CD4-positive, alpha-beta T cell treated with Interleukin-10 for 1 hour (primary cell): ENCODE measurements at regions not wholly inside any gene's neighbourhood (a gene's known extent, or its start where the extent isn't known, plus 50 kb on each side); places are given as distances from the start of the nearest gene placed in this dataset.
"Not testable (repeated sequence)": the region's sequence is repeated elsewhere in the genome, so short reads cannot be mapped to it uniquely, and the experiment has no call there.

Source experiments
- DNase-seq: peaks from one replicate; pipeline ENCODE4 v3.0.0-alpha.2; 2020

DNA sequence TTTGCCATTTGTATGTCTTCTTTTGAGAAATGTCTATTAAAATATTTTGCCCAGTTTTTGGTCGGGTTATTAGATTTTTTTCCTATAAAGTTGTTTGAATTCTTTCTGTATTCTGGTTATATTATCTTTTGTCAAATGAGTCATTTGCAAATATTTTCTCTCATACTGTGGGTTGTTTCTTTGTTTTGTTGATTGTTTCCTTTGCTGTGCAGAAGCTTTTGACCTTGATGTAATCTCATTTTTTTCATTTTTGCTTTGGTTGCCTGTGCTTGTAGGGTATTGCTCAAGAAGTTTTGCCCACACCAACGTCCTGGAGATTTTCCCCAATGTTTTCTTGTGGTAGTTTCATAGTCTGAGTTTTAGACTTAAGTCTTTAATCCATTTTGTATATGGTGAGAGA lies 245.7 kb downstream of the ADCYAP1 start:
- DNase-seq = no peak

DNA sequence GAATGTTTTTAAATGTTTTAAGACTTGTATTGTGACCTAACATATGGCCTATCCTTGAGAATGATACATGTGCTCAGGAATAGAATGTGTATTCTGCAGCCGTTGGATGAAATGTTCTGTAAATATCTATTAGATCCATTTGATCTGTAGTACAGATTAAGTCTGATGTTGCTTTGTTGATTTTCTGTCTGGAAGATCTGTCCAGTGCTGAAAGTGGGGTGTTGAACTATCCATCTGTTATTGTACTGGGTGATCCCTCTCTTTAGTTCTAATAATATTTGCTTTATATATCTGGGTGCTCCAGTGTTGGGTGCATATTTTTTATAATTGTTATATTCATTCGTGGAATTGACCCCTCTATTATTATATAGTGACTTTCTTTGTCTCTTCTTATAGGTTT lies 248.3 kb downstream of the ADCYAP1 start:
- not testable (repeated sequence) for DNase-seq

DNA sequence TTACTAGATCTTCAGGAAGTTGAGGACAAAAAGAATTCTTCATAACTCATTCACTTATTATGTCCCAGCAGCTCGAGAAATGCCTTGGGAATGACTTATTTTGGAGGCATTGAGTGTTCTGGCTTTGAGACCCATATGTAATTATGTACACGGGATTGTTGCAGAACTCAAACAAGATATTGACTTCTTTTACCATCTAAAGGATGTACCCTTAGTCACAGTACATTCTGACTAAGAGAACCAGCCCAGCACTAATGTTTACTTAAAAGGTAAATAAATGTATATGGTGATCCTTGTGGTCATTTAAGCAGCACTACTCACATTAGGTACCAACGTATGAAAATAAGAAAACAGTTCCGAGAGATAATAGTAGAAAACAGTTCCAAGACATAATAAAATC lies 268.9 kb downstream of the ADCYAP1 start:
- no peak for DNase-seq

DNA sequence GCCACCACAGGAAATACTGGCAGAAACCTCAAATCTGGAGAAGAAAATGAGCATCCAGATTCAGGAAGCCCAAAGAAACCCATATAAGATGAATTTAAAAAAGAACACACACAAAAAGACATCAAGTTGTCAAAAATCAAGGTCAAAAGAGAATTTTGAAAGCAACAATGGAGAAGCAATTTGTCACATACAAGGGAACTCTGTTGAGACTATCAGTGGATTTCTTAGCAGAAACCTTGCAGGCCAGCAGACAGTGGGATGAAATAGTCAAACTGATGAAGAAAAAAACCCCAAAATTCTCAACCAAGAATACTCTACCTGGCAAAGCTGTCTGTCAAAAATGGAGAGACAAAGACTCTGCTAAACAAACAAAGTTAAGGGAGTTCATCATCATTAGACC lies 272.6 kb downstream of the ADCYAP1 start:
- no peak for DNase-seq

DNA sequence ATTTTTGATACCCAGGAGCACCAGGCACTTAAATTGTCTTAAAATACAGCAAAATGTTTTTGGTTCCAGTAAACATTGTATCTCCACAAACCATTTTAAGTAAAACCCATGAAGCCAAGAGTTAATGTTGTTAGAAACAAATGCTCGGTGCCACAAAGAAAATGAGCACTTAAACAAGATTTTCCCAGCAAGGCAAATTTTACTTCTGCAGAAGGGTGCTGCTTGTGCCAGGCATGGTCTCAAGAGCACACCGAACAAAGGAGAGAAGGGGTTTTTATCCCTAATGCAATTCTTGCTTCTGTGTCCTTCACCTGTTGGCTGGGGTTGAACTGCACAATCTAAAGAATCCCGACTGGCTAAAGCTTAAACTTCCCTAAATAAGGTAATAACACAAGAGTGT lies 286.7 kb downstream of the ADCYAP1 start:
- no peak for DNase-seq

DNA sequence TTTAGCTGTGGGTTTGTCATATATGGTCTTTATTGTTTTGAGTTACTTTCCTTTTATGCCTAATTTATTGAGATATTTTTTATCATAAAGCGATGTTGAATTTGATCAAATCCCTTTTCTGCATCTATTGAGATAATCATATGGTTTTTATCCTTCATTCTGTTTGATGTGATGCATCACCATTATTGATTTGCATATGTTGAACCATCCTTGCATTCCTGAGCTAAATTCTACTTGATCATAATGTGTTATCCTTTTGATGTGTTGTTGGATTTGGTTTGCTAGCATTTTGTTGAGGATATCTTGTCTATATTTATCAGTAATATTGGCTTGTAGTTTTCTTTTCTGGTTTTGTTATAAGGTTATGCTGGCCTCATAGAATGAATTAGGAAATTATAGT lies 308.5 kb downstream of the ADCYAP1 start:
- no peak for DNase-seq

DNA sequence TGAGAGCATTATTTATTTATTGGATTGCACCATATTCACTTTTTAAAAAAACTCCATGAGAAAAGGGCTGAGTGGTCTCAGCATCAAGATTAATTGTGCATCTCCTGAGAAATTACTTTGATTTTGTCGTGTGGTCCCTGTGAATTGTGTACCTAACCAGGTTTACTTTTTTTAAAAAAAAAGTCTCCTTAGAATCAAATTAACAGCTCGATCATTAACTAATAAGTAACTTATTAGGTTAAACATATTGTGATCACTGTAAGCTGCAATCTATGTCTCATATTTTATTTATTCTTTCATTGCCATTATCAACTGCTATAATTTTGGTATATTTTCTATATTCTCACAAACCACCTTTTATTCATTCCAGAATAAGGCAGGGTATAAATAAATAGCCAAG lies 318.2 kb downstream of the ADCYAP1 start:
- DNase-seq = no peak

DNA sequence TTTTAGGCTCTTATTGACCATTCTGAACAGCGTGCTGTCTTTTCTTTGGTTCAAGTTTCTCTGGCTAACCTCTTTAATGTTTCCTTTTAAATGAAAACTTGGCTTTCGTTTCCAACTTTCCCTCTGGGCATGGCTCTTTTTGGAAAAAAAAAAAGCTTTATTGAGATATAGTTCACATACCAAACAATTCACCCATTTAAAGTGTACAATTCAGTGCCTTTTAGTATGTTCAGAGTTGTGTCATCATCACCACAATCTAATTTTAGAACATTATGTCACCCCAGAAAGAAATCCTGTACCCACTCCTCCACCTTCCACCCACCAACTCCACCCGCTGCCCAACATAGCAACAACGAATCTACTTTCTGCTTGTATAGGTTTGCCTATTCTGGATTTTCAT lies 322.4 kb downstream of the ADCYAP1 start:
- DNase-seq = no peak

DNA sequence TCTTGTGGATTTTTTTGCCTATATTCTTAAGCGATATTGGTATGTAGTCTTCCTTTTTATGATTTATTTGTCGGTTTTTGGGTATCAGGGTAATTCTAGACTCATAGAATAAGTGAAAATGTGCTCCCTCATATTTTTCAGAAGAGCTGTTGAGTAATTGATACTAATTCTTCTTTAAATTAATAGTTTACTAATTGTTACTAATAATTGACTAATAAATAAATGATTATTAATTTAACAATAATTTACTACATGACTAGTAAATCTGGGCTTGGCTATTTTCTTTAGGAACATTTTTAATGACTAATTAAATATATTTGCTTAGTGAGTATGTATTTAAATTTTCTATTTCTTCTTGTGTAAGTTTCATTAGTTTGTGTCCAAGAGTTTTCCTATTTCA lies 325.0 kb downstream of the ADCYAP1 start:
- DNase-seq = no peak

DNA sequence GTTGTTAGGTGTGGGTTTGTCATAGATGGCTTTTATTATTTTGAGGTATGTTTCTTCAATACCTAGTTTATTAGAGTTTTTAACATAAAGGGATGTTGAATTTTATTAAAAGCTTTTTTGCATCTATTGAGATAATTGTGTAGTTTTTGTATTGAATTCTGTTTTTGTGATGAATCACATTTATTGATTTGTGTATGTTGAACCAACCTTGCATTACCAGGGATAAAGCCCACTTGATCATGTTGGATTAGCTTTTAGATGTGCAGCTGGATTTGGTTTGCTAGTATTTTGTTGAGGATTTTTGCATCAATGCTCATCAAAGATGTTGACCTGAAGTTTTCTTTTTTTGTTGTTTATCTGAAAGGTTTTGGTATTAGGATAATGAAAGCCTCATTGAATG lies 328.2 kb downstream of the ADCYAP1 start:
- DNase-seq = no peak

DNA sequence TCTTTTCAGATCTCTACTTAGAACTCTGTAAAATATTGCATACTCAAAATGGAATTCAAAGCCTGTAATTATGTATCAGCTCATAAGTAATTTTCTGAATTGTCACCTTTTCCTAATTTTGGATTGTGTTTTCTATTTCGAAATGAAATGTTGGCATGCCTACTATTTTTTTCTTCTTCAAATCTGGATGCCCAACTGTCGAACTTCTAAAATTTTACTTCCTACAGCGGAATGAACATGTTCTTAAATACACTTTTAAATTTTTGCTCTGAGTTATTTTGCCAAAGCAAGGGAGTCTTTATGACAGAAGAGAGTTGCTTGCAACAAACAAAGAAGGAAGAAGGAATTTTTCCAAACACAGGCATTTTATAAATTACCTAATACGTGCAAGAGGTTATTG lies 336.0 kb downstream of the ADCYAP1 start:
- no peak for DNase-seq

DNA sequence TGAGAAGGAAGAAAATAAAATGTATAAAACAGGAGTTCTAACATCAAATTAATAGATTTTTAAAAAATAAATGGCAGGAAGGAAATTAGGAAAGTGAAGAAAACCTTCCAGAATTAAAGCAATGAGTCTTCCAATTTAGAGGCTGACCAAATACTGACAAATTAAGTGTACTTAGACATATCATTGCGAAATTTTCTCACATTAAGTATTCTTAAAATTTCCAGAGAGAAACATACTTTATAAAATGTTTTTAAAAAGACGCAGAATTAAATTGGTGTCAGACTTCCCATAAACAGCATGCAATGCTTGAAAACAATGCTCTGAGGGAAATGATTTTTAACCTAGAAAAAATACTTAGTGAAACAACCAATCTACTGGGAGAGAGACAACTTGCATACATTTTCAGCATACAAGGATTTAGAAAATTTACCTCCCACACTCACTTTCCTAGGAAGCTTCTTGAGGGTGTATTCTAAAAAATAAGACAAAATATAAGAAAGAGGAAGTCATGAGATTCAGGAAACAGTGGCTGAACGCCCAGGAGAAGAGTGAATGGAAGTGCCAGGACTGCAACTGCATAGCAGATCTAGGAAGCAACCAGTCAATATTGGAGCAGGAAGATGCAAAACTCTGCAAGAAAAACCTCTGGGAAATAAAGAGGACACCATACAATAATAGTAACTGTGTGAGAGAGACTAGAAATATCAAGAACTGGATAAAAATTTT lies 339.9 kb downstream of the ADCYAP1 start:
- DNase-seq = no peak

DNA sequence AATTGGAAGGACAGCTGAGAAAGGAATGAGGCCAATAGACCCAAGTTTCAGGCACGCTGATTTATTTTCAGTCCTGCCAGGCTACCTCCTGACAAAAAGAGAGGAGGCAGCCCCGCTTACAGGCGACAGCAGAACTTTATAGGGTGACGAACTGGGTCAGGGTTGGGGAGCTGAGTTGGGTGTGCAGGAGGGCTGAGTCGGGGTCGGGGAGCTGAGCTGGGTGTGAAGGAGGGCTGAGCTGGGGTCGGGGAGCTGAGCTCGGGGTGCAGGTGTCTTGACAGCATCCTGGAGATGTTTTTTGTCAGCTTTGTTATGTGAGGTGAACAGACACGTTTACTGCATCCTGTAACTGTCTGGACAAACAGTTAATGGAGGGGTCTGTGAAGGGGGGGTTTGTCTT lies 342.2 kb downstream of the ADCYAP1 start:
- DNase-seq = no peak

DNA sequence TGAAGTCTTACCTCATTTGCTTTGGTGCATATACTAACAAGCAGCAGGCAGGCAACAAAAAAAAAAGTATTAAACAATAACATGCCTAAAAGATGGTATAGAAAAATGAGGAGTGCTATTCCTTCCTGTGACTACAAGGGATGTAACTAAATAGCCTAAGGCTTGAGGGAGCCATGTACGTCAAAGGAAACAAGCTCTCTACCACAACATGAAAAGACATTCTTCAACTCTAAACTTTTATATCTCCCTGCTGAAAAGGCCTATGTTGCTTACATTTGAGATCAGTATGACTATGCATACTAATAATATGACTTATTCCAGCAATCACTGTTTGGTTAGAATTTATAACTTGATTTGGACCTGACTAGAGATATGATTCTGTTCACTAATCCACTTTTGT lies 347.9 kb downstream of the ADCYAP1 start:
- DNase-seq = no peak

DNA sequence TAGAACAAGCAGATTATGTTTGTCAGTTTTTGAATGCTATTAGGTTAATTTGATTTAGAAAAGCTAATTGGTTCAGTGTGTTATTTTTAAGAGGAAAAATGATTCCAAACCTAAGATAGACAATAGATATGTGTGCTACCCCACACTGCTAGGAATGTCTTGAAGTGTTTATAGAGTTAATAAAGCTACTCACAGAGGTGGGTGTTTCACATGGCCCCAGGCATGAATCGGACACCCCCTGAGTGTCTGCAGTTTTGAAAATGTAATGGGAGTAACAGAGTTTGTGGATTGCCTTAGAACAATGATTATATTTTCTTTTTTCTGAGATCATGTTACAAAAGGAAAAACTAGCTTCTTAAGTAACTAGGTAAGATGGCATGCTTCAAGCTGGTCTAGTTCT lies 348.3 kb downstream of the ADCYAP1 start:
- no peak for DNase-seq

DNA sequence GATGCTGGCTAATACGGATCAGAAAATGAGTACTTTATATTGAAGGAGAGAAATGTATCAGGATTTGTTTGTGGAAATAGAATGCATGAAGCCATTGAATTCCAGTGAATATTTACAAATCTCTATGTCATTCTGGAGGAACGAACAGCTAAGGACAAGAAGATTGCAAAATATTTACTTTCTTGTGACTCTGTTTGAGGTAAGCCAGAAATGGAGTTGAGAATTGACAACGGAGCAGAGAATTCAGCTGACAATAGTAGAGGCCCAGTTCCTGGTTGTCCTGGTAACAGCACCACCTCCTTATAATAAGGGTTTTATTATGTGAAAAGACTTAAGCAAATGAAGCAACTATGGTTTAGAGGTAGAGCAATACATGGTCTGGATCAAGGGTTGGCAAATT lies 349.2 kb downstream of the ADCYAP1 start:
- no peak for DNase-seq

DNA sequence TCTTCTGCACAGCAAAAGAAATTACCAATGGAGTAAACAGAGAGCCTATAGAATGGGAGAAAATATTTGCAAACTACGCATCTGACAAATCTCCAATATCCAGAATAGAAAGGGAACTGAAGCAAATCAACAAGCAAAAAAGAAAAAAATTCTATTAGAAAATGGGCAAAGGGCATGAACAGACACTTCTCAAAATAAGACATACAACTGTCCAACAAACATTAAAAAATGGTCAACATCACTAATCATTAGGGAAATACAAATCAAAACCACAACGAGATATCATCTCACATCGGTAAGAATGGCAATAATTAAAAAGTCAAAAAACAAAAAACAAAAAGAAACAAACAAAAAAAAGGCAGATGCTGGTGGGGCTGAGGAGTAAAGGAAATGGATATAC lies 356.4 kb downstream of the ADCYAP1 start:
- DNase-seq = no peak

DNA sequence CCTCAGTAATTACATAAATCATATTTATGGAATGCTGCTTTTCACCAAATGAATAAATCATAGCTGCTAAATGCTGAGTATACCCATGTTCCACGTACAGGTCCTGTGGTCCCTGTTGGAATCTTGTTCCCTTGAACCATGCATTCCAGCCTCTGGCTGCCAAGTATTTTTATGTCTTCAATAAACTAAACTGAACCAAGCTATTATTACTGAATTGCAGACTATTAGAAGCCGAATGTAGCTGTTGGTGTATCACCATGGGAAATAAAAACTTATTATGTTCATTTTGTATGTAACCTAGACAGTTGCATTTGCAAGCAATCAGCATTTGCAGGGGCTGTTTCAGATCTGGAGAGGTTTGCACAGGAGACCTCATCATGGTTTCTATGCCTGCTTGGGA lies 362.4 kb downstream of the ADCYAP1 start:
- DNase-seq = no peak

DNA sequence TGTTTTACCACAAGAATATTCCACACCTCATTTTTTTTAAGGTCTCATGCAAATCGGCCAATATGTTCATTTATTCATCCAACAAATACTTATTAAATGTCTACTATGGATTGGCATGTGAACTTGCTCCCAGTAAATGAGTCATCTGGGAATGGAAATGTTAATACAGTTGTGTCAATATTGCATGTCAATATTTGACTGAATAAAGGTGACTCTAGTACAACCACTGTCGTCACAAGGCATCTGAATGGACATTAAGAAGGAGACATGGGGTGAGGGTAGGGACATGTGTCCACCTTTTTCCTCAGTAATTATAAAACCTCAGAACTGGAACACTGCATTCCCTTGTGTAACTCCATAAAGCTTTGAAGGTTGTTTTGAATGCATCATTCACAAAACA lies 365.4 kb downstream of the ADCYAP1 start:
- DNase-seq = no peak

DNA sequence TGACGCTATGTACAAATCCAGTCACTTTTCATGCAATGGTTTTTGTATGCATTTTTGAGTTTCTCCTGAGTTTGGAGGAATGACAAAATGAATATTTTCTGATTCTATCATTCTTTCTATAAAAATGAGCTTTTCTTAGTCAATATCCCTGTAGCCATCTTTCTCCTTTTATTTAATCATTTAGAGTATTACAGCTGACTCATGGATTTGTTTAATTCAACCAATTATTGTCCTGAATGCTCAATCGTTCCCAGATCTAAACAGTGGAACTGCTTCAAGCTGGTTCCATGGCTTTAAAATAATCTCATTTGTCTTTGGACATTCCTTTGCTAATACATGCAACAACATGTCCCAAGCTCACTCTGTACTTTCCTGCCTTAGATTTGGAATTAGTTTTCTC lies 368.8 kb downstream of the ADCYAP1 start:
- no peak for DNase-seq

DNA sequence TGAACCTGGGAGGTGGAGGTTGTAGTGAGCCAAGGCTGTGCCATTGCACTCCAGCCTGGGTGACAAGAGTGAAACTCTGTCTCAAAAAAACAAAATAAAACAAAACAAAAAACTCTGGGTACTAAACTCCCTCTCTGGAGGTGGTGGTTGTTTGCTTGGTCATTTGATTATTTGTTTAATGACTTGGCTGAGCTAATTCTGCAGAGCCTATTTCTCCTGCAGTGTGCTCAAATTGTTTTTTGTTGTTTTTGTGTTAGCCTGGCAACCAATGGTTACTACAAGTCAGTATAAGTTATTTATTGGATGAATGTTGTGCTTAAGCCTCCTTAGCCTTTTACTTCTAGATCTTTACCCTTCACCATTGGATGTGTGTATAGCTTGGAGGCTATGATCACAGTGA lies 387.5 kb downstream of the ADCYAP1 start:
- no peak for DNase-seq

DNA sequence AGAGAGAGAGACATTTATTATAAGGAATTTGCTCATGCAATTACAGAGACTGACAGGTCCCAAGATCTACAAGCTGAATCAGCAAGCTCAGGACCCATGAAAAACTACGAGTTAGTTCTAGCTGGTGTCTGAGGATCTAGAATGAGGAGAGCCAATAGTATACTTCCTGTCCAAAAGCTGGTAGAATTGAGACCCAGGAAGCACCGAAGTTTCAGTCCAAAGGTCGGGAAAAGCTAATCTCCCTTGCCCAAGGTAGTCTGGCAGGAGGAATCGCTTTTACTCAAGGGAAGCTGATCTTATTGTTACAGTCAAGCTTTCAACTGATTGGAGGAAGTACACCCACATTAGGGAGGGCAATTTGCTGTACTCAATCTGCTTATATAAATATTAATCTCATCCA lies 389.6 kb downstream of the ADCYAP1 start:
- DNase-seq = no peak

DNA sequence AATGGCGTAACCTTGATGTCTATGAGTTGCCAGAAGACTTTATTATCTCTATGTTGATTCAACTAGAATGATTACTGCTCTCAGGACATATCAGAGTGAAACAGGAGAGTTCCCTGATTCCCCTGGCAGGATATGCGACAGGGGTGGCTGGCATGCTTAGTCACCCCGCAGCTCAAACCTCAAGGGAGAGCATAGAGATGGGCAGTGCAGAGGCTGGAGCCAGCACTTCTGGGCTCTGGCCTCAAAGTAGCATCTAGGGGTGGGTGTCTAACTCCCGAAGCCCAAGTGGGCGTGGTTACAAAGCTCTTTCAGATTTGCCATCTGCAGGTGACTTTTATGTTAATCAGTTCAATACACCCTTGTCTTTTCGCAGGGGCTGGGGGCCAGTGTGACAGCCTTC lies 391.6 kb downstream of the ADCYAP1 start:
- DNase-seq = no peak

DNA sequence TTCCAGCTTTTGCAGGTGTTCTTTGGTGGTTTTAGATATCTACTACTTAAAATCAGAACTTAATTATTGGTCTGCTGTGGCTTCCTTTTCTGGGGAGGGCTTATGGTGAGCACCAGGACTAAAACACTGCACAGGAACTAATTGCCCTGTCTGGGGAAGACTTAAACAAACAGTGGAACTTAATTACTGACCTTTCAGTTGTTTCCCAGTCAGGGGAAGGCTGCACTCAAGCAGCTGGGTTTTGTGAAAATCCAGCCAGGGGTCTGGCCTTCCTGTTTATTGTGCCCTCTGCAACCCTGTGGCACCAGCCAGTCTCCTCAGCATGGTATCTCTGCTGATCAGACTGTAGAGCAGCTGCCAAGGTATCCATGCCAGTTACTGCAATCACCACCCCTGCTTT lies 398.2 kb downstream of the ADCYAP1 start:
- no peak for DNase-seq

DNA sequence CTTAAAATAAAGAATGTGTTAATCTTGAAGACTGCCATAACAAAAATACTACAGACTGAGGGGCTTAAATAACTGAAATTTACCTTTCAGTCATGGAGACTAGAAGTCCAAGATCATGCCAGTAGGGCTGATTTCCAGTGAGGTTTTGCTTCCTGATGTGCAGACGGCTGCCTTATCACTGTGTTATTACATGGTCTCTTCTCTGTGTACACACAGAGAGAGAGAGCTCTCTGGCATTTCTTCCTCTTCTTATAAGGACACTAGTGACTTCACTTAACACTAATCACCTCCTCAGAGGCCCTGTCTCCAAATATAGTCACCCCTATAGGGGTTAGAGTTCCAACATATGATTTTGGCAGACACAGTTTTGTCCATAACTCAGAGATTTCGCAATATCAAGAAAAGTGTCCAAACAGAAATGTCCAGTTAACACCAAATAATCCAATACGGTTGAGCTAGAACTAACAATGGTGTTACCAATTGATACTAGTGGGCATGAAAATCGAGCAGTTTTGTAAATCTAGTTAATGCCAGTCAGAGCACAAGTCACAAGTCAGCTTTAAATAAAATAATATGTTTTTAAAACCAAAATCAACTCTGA lies 399.8 kb downstream of the ADCYAP1 start:
- DNase-seq = no peak
